Mucosa of descending colon (tissue), 3 donors: ENCODE measurements at regions not wholly inside any gene's neighbourhood (a gene's known extent, or its start where the extent isn't known, plus 50 kb on each side); places are given as distances from the start of the nearest gene placed in this dataset.

Experiments
- ATAC-seq: fragments of 200-7000 bp; cut with Tn5 transposase; one replicate; pipeline ENCODE4 v1.9.1; 2020; ENCODE audit warnings: mild to moderate bottlenecking, moderate library complexity
- DNase-seq, 3 donors: peaks; one replicate each; pipeline ENCODE4 v3.0.0-alpha.2; 2020
- H3K36me3 ChIP-seq: fragments of 200-600 bp; one replicate; pipeline ENCODE4 v1.8.0; 2021; ENCODE audit warnings: low read depth, mild to moderate bottlenecking
- H3K4me1 ChIP-seq: fragments of 200-600 bp; one replicate; pipeline ENCODE4 v1.8.0; 2021; ENCODE audit warnings: low read depth, mild to moderate bottlenecking
- H3K4me3 ChIP-seq: fragments of 200-600 bp; one replicate; pipeline ENCODE4 v1.8.0; 2021; ENCODE audit warnings: mild to moderate bottlenecking
- H3K9me3 ChIP-seq: fragments of 200-600 bp; one replicate; pipeline ENCODE4 v1.8.0; 2021; ENCODE audit warnings: mild to moderate bottlenecking
- CTCF ChIP-seq: fragments of 200-600 bp; IDR thresholded peaks from one replicate; pipeline ENCODE4 v1.8.0; 2022; ENCODE audit warnings: antibody characterized with exemption, mild to moderate bottlenecking
- intact Hi-C, 2 donors: fragments of 100-400 bp; cut with DNase I in 1 of 2; cut with micrococcal nuclease in 1 of 2; formaldehyde crosslinking; loops; one replicate each; pipeline versions ENCODE4 v1.11.0 to v1.11.1; 2022; cut with DNase I, micrococcal nuclease
- donor health status: DM: no; HTN: no; CAD: no; lungs with moderate emphysema.
- donor health status: DM: no; HTN: no; CAD: no.
- donor health status: DM: no; HTN: yes; CAD: no.

GRCh38 chr22:48366591-48366990, 1461.1 kb downstream of the BRD1 start:
- H3K36me3 ChIP-seq: no peaks in the 10 kb centered on the region
- ATAC-seq: no peak
- H3K4me1 ChIP-seq: peaks cover 10% of the 10 kb centered on the region
- no peaks in the 10 kb centered on the region for H3K9me3 ChIP-seq
- no peak overlapping the region for H3K4me3 ChIP-seq
- no peak for DNase-seq
- TF ChIP-seq CTCF: no peak
- intact Hi-C loops: no loop called here

DNA sequence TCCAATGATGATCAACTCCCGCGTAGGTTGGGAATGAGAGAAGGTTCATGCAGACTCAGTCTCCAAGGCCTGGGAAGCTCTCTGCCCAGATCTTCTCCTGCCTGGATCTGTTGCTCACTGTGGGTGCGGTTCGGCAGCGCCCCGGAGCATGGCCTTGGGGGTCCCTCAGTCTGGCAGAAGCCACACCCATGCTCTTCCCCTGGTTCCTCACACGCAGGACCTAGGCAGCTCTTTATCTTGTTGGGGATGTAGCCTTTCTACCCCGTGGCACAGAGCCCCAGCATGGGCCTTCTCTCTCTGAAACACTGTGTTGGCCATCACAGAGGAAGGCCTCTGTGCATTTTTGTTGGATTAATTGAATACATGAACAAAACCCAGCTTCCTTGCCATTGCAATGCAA, 1461.6 kb downstream of the BRD1 start:
- Histone ChIP-seq H3K36me3 (no peaks in the 10 kb centered on the region), H3K4me3 (no peak overlapping the region), H3K4me1 (peaks cover 10% of the 10 kb centered on the region), H3K9me3 (no peaks in the 10 kb centered on the region)
- TF ChIP-seq CTCF: no peak
- intact Hi-C loops: no loop called here
- DNase-seq (no peak), ATAC-seq (no peak)

DNA sequence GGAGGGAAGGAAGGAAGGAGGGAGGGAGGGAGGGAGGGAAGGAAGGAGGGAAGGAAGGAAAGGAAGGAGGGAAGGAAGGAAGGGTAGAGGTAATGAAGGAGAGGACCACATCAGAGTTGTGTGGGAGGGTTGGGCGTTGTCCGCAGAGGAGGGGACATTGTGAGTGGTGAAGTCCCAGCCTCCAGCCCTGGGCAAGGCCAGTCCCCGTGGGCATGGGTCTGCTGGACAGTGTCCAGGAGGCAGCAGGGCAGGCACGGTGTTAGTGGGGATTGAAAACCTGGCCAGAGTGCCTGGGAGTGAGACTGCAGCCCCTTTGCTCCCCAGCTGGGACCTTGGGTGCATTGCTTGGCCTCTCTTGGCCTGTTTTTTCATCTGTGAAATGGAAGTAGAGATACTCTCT, 1462.3 kb downstream of the BRD1 start:
- DNase-seq (no peak), ATAC-seq (no peak)
- H3K36me3 ChIP-seq: no peaks in the 10 kb centered on the region
- peaks cover 7% of the 10 kb centered on the region for H3K4me1 ChIP-seq
- TF ChIP-seq CTCF: no peak
- intact Hi-C loops: no loop called here
- H3K4me3 ChIP-seq: no peak overlapping the region
- H3K9me3 ChIP-seq: no peaks in the 10 kb centered on the region

DNA sequence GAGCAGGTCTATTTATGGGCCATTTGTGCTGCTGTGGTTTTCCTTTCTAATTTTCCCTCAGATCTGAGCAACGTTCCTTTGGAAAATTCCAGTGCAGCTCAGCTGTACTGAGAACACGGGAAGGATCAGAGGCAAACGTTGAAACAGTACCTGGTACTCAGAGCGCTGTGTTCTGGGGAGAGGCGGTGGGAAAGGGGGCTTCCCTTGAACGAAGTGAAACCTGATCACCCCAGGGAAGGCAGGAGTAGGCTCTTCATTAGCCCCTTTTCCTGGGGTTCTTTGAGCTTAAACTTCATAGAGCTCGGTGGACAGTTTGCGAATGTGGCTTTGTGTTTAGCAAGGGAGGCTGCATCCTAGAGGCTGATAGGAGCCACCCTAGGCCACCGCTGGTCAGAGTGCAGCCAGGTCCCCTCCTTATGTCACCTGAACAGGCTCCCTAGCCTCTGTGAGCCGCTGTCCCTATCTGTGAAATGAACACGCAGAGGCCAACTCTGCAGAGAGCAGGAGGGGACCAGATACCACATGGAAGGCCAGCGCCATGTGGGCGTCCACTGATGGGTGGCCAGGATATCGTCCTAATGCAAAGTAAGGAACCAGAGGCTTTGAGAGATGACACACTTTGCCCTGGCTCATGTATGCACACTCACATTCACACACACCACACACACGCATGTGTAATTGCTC, 1464.8 kb downstream of the BRD1 start:
- H3K9me3 ChIP-seq: no peaks in the 10 kb centered on the region
- H3K36me3 ChIP-seq: no peaks in the 10 kb centered on the region
- no peak overlapping the region for H3K4me3 ChIP-seq
- H3K4me1 ChIP-seq: no peaks in the 10 kb centered on the region
- ATAC-seq (no peak), DNase-seq (no peak)
- no peak for TF ChIP-seq CTCF
- intact Hi-C loops: no loop called here

DNA sequence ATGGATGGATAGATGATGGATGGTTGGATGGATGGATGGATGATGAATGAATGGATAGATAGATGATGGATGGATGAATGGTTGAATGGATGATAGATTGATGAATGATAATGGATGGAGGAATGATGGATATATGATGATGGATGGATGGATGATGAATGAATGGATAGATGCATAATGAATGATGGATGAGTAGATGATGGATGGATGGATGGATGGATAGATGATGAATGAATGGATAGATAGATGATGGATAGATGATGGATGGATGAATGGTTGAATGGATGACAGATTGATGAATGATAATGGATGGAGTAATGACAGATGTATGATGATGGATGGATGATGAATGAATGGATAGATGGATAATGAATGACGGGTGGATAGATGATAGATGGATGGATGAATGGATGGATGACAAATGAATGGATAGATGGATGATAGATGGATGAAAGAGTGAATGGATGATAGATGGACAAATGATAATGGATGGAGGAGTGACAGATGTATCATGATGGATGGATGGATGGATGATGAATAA, 1466.5 kb downstream of the BRD1 start:
- intact Hi-C loops: no loop called here
- Histone ChIP-seq H3K4me3 (no peak overlapping the region), H3K9me3 (no peaks in the 10 kb centered on the region), H3K4me1 (no peaks in the 10 kb centered on the region), H3K36me3 (no peaks in the 10 kb centered on the region)
- DNase-seq: no peak
- ATAC-seq: no peak
- no peak for TF ChIP-seq CTCF

DNA sequence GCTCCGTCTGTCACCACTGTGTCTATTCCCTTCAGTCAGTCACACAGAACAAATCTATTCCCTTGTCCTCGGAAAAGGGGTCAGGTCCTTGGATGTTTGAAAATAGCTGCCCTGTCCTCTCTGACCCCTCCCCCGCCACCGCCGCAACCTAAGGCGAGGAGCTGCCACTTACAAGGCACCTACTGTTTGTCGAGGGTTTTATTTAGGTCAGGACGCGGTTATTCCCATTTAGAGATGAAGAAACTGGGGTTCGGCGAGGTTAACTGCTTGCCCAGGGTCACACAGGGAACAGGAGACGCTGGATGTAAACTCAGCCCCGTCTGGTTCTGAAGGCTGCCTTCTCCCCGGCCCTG, 1468.1 kb downstream of the BRD1 start:
- no peak for DNase-seq
- Histone ChIP-seq H3K4me1 (no peaks in the 10 kb centered on the region), H3K4me3 (no peak overlapping the region), H3K36me3 (no peaks in the 10 kb centered on the region), H3K9me3 (no peaks in the 10 kb centered on the region)
- no peak for TF ChIP-seq CTCF
- intact Hi-C loops: no loop called here
- ATAC-seq: no peak
